ENCODE measurements at regions not wholly inside any gene's neighbourhood (a gene's known extent, or its start where the extent isn't known, plus 50 kb on each side); places are given as distances from the start of the nearest gene placed in this dataset.
"Not testable (repeated sequence)": the region's sequence is repeated elsewhere in the genome, so short reads cannot be mapped to it uniquely, and the experiment has no call there.

GRCh38 chr6:133789449-133789848 lies 99.5 kb upstream of the TCF21 start:
- not testable (repeated sequence) for DNase-seq (ENCODE audit: low read depth, low spot score)

- not testable (repeated sequence) for DNase-seq (ENCODE audit: low read depth, low spot score)
These were observed 98.2 kb upstream of the TCF21 start for GRCh38 chr6:133790756-133791155.

GRCh38 chr6:133795051-133795450 lies 93.9 kb upstream of the TCF21 start:
- not testable (repeated sequence) for DNase-seq (ENCODE audit: low read depth, low spot score)

GRCh38 chr6:133796235-133796634 lies 92.7 kb upstream of the TCF21 start:
- no peak for DNase-seq (ENCODE audit: low read depth, low spot score)

GRCh38 chr6:133799043-133799442 lies 89.9 kb upstream of the TCF21 start:
- DNase-seq (ENCODE audit: low read depth, low spot score), result no peak

- DNase-seq (ENCODE audit: low read depth, low spot score), result no peak
These were observed 86.1 kb upstream of the TCF21 start for GRCh38 chr6:133802861-133803260.

GRCh38 chr6:133804265-133804664 lies 84.6 kb upstream of the TCF21 start:
- DNase-seq (ENCODE audit: low read depth, low spot score), result no peak

GRCh38 chr6:133805876-133806275 lies 83.0 kb upstream of the TCF21 start:
- no peak for DNase-seq (ENCODE audit: low read depth, low spot score)

- no peak for DNase-seq (ENCODE audit: low read depth, low spot score)
These were observed 82.4 kb upstream of the TCF21 start for GRCh38 chr6:133806382-133807140.

- no peak for DNase-seq (ENCODE audit: low read depth, low spot score)
These were observed 81.4 kb upstream of the TCF21 start for GRCh38 chr6:133807501-133807900.

- no peak for DNase-seq (ENCODE audit: low read depth, low spot score)
These were observed 79.5 kb upstream of the TCF21 start for GRCh38 chr6:133809406-133809805.

- no peak for DNase-seq (ENCODE audit: low read depth, low spot score)
These were observed 77.4 kb upstream of the TCF21 start for GRCh38 chr6:133811557-133811956.

GRCh38 chr6:133812446-133812845 lies 76.5 kb upstream of the TCF21 start:
- DNase-seq (ENCODE audit: low read depth, low spot score), result not testable (repeated sequence)

GRCh38 chr6:133814238-133814637 lies 74.7 kb upstream of the TCF21 start:
- no peak for DNase-seq (ENCODE audit: low read depth, low spot score)

- no peak for DNase-seq (ENCODE audit: low read depth, low spot score)
These were observed 74.1 kb upstream of the TCF21 start for GRCh38 chr6:133814797-133815196.

- DNase-seq (ENCODE audit: low read depth, low spot score), result no peak
These were observed 73.6 kb upstream of the TCF21 start for GRCh38 chr6:133815313-133815712.

GRCh38 chr6:133816171-133816570 lies 72.7 kb upstream of the TCF21 start:
- no peak for DNase-seq (ENCODE audit: low read depth, low spot score)

GRCh38 chr6:133817460-133818047 lies 71.4 kb upstream of the TCF21 start:
- DNase-seq (ENCODE audit: low read depth, low spot score), result no peak

GRCh38 chr6:133818320-133818719 lies 70.6 kb upstream of the TCF21 start:
- DNase-seq (ENCODE audit: low read depth, low spot score), result no peak

GRCh38 chr6:133820208-133820607 lies 68.7 kb upstream of the TCF21 start:
- DNase-seq (ENCODE audit: low read depth, low spot score), result no peak

- DNase-seq (ENCODE audit: low read depth, low spot score), result no peak
These were observed 61.1 kb upstream of the TCF21 start for GRCh38 chr6:133827766-133828165.

GRCh38 chr6:133833949-133834359 lies 55.0 kb upstream of the TCF21 start:
- DNase-seq (ENCODE audit: low read depth, low spot score), result no peak

- no peak for DNase-seq (ENCODE audit: low read depth, low spot score)
These were observed 54.3 kb upstream of the TCF21 start for GRCh38 chr6:133834472-133835170.
